A673 (cell line): ENCODE measurements at regions not wholly inside any gene's neighbourhood (a gene's known extent, or its start where the extent isn't known, plus 50 kb on each side); places are given as distances from the start of the nearest gene placed in this dataset.

Source experiments
- BruUV-seq: library from RNA; stranded (reverse); fragments of 400-500 nt; replicated peaks from 2 replicates; lab custom pipeline; 2021; lab: Mats Ljungman, UMichigan
- CTCF ChIA-PET: fragments of 300-600 bp; sonication (Branson Sonifier 250); formaldehyde crosslinking; loops from one replicate; lab custom pipeline; 2022; ENCODE audit warnings: antibody characterized with exemption; lab: Charles Lee
- POLR2A ChIA-PET: fragments of 300-600 bp; sonication (Branson Sonifier 250); formaldehyde crosslinking; loops from one replicate; lab custom pipeline; 2022; ENCODE audit warnings: antibody characterized with exemption; ENCODE audit not compliant: low non-redundant PET; lab: Charles Lee
- DNase-seq: peaks from one replicate; pipeline ENCODE4 v3.0.0-alpha.2; 2015; ENCODE audit warnings: low spot score
- H3K27ac ChIP-seq: fragments of 200-600 bp; sonication (generic); 2 replicates; pipeline ENCODE4 v1.5.1; 2016; ENCODE audit warnings: mixed run types, low read depth, mild to moderate bottlenecking, mixed read lengths, antibody characterized with exemption, low read length; ENCODE audit not compliant: poor library complexity, severe bottlenecking
- H3K27me3 ChIP-seq: fragments of 200-600 bp; sonication (generic); replicated peaks from 2 replicates; pipeline ENCODE4 v1.6.1; 2017; ENCODE audit warnings: mixed run types, low read depth, mild to moderate bottlenecking, mixed read lengths, antibody characterized with exemption, low read length; ENCODE audit not compliant: insufficient read depth, poor library complexity
- H3K36me3 ChIP-seq: fragments of 200-600 bp; sonication (generic); 2 replicates; pipeline ENCODE4 v1.6.1; 2016; ENCODE audit warnings: mixed run types, mild to moderate bottlenecking, mixed read lengths, antibody characterized with exemption, low read length; ENCODE audit not compliant: insufficient read depth, poor library complexity, severe bottlenecking
- H3K4me1 ChIP-seq: fragments of 200-600 bp; sonication (generic); 2 replicates; pipeline ENCODE4 v1.6.1; 2017; ENCODE audit warnings: mixed run types, mild to moderate bottlenecking, mixed read lengths, antibody characterized with exemption, low read length; ENCODE audit not compliant: insufficient read depth, poor library complexity, severe bottlenecking
- H3K4me3 ChIP-seq: fragments of 200-600 bp; sonication (generic); 2 replicates; pipeline ENCODE4 v1.5.1; 2016; ENCODE audit warnings: low read depth, mixed run types, mild to moderate bottlenecking, mixed read lengths, low read length; ENCODE audit not compliant: poor library complexity, severe bottlenecking
- H3K9me3 ChIP-seq: fragments of 200-600 bp; sonication (generic); 2 replicates; pipeline ENCODE4 v1.6.1; 2016; ENCODE audit warnings: mixed run types, low read depth, mild to moderate bottlenecking, mixed read lengths, antibody characterized with exemption, low read length; ENCODE audit not compliant: poor library complexity, severe bottlenecking
- EZH2 ChIP-seq: fragments of 200-600 bp; sonication (generic); IDR thresholded peaks from 2 replicates; pipeline ENCODE4 v1.6.1; 2017; ENCODE audit warnings: borderline replicate concordance, low read depth, mild to moderate bottlenecking, mixed read lengths, antibody characterized with exemption, low read length; ENCODE audit not compliant: poor library complexity, severe bottlenecking
- intact Hi-C: fragments of 100-400 bp; cut with micrococcal nuclease; formaldehyde crosslinking; loops from one replicate; pipeline ENCODE4 v1.10.0; 2022; ENCODE audit not compliant: unreplicated experiment
- TF ChIP-seq, protein P1 (sequence below): fragments of 300-800, 200-600 bp; sonication (generic); conservative IDR thresholded peaks from 2 replicates; pipeline ENCODE4 v1.5.1; 2017; ENCODE audit warnings: low read depth, mild to moderate bottlenecking, antibody characterized with exemption, low read length, moderate library complexity, mixed read lengths

DNA sequence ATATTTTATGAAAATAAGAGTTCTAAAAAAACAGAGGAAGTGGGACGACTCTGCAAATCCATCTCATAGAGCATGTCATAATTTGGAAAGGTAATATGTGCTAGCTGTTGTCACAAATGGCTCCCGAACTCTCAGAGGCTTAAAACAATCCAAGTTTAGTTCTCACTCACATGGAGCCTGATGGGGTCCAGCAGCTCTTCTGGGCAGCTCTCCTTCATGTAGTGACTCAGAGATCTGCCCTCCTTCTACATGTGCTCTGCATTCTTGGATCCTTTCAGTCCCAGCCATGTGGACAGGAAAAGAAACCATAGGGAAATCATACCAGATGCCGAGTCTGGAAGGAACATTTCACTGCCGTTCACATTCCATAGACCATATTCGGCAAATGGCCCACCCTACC lies 180.1 kb upstream of the APCDD1 start:
- no peak for TF ChIP-seq EZH2
- TF ChIP-seq, protein P1, sequence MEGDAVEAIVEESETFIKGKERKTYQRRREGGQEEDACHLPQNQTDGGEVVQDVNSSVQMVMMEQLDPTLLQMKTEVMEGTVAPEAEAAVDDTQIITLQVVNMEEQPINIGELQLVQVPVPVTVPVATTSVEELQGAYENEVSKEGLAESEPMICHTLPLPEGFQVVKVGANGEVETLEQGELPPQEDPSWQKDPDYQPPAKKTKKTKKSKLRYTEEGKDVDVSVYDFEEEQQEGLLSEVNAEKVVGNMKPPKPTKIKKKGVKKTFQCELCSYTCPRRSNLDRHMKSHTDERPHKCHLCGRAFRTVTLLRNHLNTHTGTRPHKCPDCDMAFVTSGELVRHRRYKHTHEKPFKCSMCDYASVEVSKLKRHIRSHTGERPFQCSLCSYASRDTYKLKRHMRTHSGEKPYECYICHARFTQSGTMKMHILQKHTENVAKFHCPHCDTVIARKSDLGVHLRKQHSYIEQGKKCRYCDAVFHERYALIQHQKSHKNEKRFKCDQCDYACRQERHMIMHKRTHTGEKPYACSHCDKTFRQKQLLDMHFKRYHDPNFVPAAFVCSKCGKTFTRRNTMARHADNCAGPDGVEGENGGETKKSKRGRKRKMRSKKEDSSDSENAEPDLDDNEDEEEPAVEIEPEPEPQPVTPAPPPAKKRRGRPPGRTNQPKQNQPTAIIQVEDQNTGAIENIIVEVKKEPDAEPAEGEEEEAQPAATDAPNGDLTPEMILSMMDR: no peak
- no peak overlapping the region for H3K4me3 ChIP-seq
- H3K27me3 ChIP-seq: no peaks in the 10 kb centered on the region
- CTCF ChIA-PET: no interaction called here
- DNase-seq: no peak
- POLR2A ChIA-PET: no interaction called here
- no peaks in the 10 kb centered on the region for H3K4me1 ChIP-seq
- H3K36me3 ChIP-seq: no peaks in the 10 kb centered on the region
- no peaks in the 10 kb centered on the region for H3K9me3 ChIP-seq
- H3K27ac ChIP-seq: no peak overlapping the region
- BruUV-seq: no TSS peak
- intact Hi-C loops: no loop called here

DNA sequence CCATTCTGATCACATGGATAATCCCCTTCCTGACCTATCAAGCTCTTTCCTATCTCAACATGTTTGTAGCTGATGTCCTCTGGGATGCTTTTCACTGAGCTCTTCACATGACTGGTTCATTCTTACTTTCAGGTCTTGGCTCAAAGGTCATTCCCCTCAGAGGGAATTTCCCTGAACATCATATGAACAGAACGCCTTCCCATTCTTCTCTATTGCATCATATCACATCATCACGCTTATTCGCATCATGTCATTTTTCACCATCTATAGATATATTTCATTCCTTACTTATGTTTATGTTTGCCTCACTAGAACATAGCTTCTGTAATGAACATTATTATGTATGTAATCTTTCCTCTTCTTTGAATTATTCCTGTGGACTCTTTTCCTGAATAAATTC lies 178.9 kb upstream of the APCDD1 start:
- H3K27me3 ChIP-seq: no peaks in the 10 kb centered on the region
- ChIA-PET CTCF (no interaction called here), POLR2A (no interaction called here)
- no TSS peak for BruUV-seq
- no peak for TF ChIP-seq EZH2
- TF ChIP-seq, protein P1: no peak
- no peak overlapping the region for H3K4me3 ChIP-seq
- H3K27ac ChIP-seq: no peak overlapping the region
- H3K4me1 ChIP-seq: no peaks in the 10 kb centered on the region
- no peaks in the 10 kb centered on the region for H3K9me3 ChIP-seq
- DNase-seq: no peak
- no peaks in the 10 kb centered on the region for H3K36me3 ChIP-seq
- intact Hi-C loops: no loop called here

DNA sequence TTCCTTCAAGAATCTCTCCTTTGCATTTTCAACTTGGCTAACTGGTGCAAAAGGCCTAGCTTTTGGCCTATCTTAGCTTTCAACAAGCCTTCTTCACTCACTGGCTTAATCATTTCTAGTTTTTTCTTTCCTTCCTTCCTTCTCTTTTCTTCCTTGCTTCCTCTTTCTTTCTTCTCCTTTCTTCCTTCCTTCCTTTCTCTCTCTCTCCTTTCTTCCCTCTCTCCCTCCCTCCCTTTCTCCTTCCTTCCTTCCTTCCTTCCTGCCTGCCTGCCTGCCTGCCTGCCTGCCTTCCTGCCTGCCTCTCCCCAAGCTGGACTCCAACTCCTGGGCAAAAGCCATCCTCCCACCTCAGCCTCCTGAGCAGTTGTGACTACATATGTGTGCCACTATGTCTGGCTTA lies 176.2 kb upstream of the APCDD1 start:
- H3K4me3 ChIP-seq: no peak overlapping the region
- BruUV-seq: no TSS peak
- POLR2A ChIA-PET: no interaction called here
- no peaks in the 10 kb centered on the region for H3K9me3 ChIP-seq
- TF ChIP-seq EZH2: no peak
- TF ChIP-seq, protein P1: no peak
- H3K36me3 ChIP-seq: no peaks in the 10 kb centered on the region
- H3K27me3 ChIP-seq: no peaks in the 10 kb centered on the region
- CTCF ChIA-PET: no interaction called here
- intact Hi-C loops: no loop called here
- H3K4me1 ChIP-seq: peaks cover 3% of the 10 kb centered on the region
- DNase-seq: no peak
- H3K27ac ChIP-seq: no peak overlapping the region
